ENCODE measurements at regions not wholly inside any gene's neighbourhood (a gene's known extent, or its start where the extent isn't known, plus 50 kb on each side); places are given as distances from the start of the nearest gene placed in this dataset.
"Not testable (repeated sequence)": the region's sequence is repeated elsewhere in the genome, so short reads cannot be mapped to it uniquely, and the experiment has no call there.

DNA sequence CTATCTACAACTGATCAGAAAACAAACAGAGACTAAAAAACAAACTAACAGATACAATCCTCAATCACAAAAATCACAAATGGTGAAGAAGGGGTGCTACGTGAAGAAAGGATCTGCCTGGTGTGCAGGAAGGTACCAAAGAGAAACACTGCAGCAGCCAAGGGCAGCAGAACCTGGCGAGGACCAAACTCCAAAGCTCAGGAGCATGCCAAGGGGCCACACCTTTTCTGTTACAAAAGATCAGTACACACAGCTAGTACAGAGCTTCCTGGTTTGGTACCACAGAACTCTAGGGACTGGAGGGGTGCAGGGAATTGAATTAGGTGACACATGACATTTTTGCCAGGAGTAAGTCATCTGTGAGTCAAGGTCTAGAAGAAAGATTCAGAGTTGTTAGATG is 107.4 kb upstream of the GRM7 start:
- Histone ChIP-seq H3K27ac (no peak overlapping the region), H3K4me1 (no peaks in the 10 kb centered on the region), H3K36me3 (no peaks in the 10 kb centered on the region), H3K9me3 (peaks cover 0 to 11% of the 10 kb centered on the region in 2 donors), H3K27me3 (peaks cover 0 to 4% of the 10 kb centered on the region in 2 donors), H3K4me3 (no peak overlapping the region)
- TF ChIP-seq POLR2A (IDR thresholded peaks at IDR 0.05) (no peak), POLR2AphosphoS5 (IDR thresholded peaks at IDR 0.05) (no peak)
- TF ChIP-seq, protein P1, sequence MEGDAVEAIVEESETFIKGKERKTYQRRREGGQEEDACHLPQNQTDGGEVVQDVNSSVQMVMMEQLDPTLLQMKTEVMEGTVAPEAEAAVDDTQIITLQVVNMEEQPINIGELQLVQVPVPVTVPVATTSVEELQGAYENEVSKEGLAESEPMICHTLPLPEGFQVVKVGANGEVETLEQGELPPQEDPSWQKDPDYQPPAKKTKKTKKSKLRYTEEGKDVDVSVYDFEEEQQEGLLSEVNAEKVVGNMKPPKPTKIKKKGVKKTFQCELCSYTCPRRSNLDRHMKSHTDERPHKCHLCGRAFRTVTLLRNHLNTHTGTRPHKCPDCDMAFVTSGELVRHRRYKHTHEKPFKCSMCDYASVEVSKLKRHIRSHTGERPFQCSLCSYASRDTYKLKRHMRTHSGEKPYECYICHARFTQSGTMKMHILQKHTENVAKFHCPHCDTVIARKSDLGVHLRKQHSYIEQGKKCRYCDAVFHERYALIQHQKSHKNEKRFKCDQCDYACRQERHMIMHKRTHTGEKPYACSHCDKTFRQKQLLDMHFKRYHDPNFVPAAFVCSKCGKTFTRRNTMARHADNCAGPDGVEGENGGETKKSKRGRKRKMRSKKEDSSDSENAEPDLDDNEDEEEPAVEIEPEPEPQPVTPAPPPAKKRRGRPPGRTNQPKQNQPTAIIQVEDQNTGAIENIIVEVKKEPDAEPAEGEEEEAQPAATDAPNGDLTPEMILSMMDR (IDR thresholded peaks at IDR 0.05): no peak
- intact Hi-C loops (cut with DNase I; ENCODE audit: low total_unique reads): no loop called here
- DNase-seq (ENCODE audit: low spot score in 2 of 2): no peak

DNA sequence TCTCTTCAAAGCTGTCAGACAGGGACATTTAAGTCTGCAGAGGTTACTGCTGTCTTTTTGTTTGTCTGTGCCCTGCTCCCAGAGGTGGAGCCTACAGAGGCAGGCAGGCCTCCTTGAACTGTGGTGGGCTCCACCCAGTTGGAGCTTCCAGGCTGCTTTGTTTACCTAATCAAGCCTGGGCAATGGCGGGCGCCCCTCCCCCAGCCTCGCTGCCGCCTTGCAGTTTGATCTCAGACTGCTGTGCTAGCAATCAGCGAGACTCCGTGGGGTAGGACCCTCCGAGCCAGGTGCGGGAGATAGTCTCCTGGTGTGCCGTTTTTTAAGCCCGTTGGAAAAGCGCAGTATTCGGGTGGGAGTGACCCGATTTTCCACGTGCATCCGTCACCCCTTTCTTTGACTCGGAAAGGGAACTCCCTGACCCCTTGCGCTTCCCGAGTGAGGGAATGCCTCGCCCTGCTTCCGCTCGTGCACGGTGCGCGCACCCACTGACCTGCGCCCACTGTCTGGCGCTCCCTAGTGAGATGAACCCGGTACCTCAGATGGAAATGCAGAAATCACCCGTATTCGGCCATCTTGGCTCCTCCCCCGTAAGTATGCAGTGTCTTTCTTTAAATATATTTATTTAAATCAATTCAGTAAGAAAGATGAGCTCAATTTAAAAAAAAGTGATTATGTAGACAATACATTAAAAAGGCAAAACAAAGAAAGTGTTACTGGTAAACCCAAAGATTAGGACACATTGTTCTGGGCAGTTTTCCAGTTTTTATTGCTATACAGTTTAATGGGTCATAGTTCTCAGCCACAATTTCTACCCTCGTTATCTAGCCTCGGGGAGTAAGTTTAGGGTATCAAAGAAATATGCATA is 91.2 kb upstream of the GRM7 start:
- intact Hi-C loops (cut with DNase I; ENCODE audit: low total_unique reads): not testable (repeated sequence)

DNA sequence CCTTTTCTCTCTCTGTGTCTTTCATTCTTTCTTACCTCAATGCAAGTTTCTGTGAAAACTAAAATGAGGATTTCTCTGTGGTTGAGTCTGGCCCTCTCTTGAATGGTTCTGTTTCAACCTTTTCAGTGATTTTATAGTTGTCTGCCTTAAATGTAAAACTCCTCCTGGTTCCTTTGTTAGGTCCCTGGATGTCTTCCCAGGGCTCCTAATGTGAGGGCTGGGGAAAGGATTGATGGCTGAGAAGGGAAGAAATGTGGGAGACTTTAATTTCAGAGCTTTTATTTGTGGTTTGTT is 90.6 kb upstream of the GRM7 start:
- Histone ChIP-seq H3K4me1 (no peaks in the 10 kb centered on the region), H3K4me3 (no peak overlapping the region), H3K9me3 (no peaks in the 10 kb centered on the region), H3K27me3 (no peaks in the 10 kb centered on the region), H3K27ac (no peak overlapping the region), H3K36me3 (no peaks in the 10 kb centered on the region)
- DNase-seq (ENCODE audit: low spot score in 2 of 2): no peak
- intact Hi-C loops (cut with DNase I; ENCODE audit: low total_unique reads): no loop called here
- TF ChIP-seq POLR2AphosphoS5 (IDR thresholded peaks at IDR 0.05) (no peak), POLR2A (IDR thresholded peaks at IDR 0.05) (no peak)
- TF ChIP-seq, protein P1 (IDR thresholded peaks at IDR 0.05): no peak

More for the DNA sequence above, 91.2 kb upstream of the GRM7 start:
- not testable (repeated sequence) for DNase-seq (ENCODE audit: low spot score in 2 of 2); H3K4me3 ChIP-seq; H3K4me1 ChIP-seq; H3K27me3 ChIP-seq; H3K9me3 ChIP-seq; H3K27ac ChIP-seq; H3K36me3 ChIP-seq

DNA sequence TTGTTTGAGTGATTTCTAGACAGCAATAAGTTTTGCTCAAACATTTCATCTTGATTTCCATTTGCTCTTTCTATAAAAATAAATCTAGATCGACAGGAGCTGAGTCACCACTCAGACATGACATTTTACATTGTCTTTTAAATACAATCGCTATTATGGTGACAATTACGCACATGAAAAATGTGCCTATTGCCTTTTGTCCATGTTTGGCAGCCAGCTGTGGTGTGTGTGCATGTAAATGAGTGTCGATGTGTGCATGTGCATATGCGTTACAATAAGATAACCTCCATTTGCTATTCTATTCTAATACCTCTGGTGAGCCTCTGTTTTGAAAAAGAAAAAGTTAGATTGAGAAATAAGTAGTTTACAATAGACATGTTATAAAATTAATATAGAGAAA is 89.7 kb upstream of the GRM7 start:
- TF ChIP-seq, protein P1 (IDR thresholded peaks at IDR 0.05): no peak
- TF ChIP-seq POLR2A (IDR thresholded peaks at IDR 0.05) (no peak), POLR2AphosphoS5 (IDR thresholded peaks at IDR 0.05) (no peak)
- DNase-seq (ENCODE audit: low spot score in 2 of 2): no peak
- H3K4me3 ChIP-seq: no peak overlapping the region
- H3K27ac ChIP-seq: no peak overlapping the region
- no peaks in the 10 kb centered on the region for H3K4me1 ChIP-seq
- H3K27me3 ChIP-seq: no peaks in the 10 kb centered on the region
- intact Hi-C loops (cut with DNase I; ENCODE audit: low total_unique reads): no loop called here
- H3K36me3 ChIP-seq: no peaks in the 10 kb centered on the region
- H3K9me3 ChIP-seq: no peaks in the 10 kb centered on the region

DNA sequence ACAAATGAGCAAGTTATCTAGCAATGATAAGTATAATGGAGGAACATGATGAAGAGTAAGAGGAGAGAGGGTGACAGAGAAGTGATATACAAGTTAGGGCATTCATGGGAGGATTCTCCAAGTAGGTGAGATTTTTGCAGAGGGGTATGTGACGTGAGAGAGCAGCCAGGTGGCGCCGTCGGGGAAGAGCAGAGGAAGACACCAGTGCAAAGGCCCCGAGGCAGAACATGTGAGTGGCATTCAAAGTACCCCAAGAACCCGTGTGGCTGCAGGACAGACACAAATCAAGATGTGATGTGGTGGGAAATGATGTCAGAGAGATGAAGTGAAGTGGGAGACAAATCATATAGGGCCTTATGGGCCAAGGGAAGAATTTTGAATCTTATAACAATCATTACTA is 81.8 kb upstream of the GRM7 start:
- Histone ChIP-seq H3K27ac (no peak overlapping the region), H3K9me3 (no peaks in the 10 kb centered on the region), H3K4me3 (no peak overlapping the region), H3K27me3 (no peaks in the 10 kb centered on the region), H3K36me3 (no peaks in the 10 kb centered on the region), H3K4me1 (no peaks in the 10 kb centered on the region)
- TF ChIP-seq, protein P1 (IDR thresholded peaks at IDR 0.05): no peak
- TF ChIP-seq POLR2AphosphoS5 (IDR thresholded peaks at IDR 0.05) (no peak), POLR2A (IDR thresholded peaks at IDR 0.05) (no peak)
- DNase-seq (ENCODE audit: low spot score in 2 of 2): no peak
- intact Hi-C loops (cut with DNase I; ENCODE audit: low total_unique reads): no loop called here
